GM10266 (cell line): ENCODE measurements at regions not wholly inside any gene's neighbourhood (a gene's known extent, or its start where the extent isn't known, plus 50 kb on each side); places are given as distances from the start of the nearest gene placed in this dataset.

Source experiments
- DNase-seq: peaks from one replicate; pipeline ENCODE4 v3.0.0; 2012; ENCODE audit errors: extremely low spot score
- CTCF ChIP-seq: IDR thresholded peaks from 2 replicates; pipeline ENCODE4 v1.5.1; 2012; ENCODE audit warnings: mild to moderate bottlenecking, low read depth; ENCODE audit not compliant: control insufficient read depth, insufficient read depth; ENCODE audit errors: missing control alignments

- DNase-seq: no peak
- no peak for TF ChIP-seq CTCF
These were observed 481.6 kb upstream of the MYT1L start for GRCh38 chr2:2812648-2813047.

- DNase-seq: no peak
- no peak for TF ChIP-seq CTCF
These were observed 481.0 kb upstream of the MYT1L start for GRCh38 chr2:2812117-2812516.

GRCh38 chr2:2810504-2810903, 479.4 kb upstream of the MYT1L start:
- TF ChIP-seq CTCF: no peak
- DNase-seq: no peak

GRCh38 chr2:2809771-2810170, 478.7 kb upstream of the MYT1L start:
- no peak for DNase-seq
- TF ChIP-seq CTCF: no peak

GRCh38 chr2:2808551-2809058, 477.5 kb upstream of the MYT1L start:
- TF ChIP-seq CTCF: no peak

GRCh38 chr2:2806711-2807110, 475.6 kb upstream of the MYT1L start:
- no peak for TF ChIP-seq CTCF
- DNase-seq: no peak

More at GRCh38 chr2:2808551-2809058, 477.5 kb upstream of the MYT1L start:
- DNase-seq: no peak

- TF ChIP-seq CTCF: no peak
- DNase-seq: no peak
These were observed 474.2 kb upstream of the MYT1L start for GRCh38 chr2:2805263-2805662.
